Bronchial epithelial cell (primary cell): ENCODE measurements at regions not wholly inside any gene's neighbourhood (a gene's known extent, or its start where the extent isn't known, plus 50 kb on each side); places are given as distances from the start of the nearest gene placed in this dataset.
A peak's percentile ranks its signal among the peaks of the same experiment; 100 is the strongest.

Experiments
- DNase-seq: peaks from one replicate; pipeline ENCODE4 v3.0.0-alpha.2; 2010; ENCODE audit warnings: low read depth
- FAIRE-seq: peaks from 2 replicates; lab custom pipeline; 2011; peaks lifted over from hg19 to GRCh38; lab: Jason Lieb, UNC
- H3K27me3 ChIP-seq: 2 replicates; pipeline ENCODE4 v1.5.1; 2011; ENCODE audit warnings: low read length; ENCODE audit not compliant: control insufficient read depth, insufficient read depth
- H3K36me3 ChIP-seq: 2 replicates; pipeline ENCODE4 v1.5.1; 2011; ENCODE audit warnings: low read length; ENCODE audit not compliant: control insufficient read depth, insufficient read depth
- H3K4me3 ChIP-seq: 2 replicates; pipeline ENCODE4 v1.5.1; 2011; ENCODE audit warnings: mild to moderate bottlenecking, low read depth, low read length, control low read depth
- TF ChIP-seq, protein P1 (sequence below): IDR thresholded peaks from 2 replicates; pipeline ENCODE4 v1.5.1; 2011; ENCODE audit warnings: mild to moderate bottlenecking, moderate library complexity, low read length, control low read depth, inconsistent platforms; ENCODE audit not compliant: insufficient read depth, severe bottlenecking

DNA sequence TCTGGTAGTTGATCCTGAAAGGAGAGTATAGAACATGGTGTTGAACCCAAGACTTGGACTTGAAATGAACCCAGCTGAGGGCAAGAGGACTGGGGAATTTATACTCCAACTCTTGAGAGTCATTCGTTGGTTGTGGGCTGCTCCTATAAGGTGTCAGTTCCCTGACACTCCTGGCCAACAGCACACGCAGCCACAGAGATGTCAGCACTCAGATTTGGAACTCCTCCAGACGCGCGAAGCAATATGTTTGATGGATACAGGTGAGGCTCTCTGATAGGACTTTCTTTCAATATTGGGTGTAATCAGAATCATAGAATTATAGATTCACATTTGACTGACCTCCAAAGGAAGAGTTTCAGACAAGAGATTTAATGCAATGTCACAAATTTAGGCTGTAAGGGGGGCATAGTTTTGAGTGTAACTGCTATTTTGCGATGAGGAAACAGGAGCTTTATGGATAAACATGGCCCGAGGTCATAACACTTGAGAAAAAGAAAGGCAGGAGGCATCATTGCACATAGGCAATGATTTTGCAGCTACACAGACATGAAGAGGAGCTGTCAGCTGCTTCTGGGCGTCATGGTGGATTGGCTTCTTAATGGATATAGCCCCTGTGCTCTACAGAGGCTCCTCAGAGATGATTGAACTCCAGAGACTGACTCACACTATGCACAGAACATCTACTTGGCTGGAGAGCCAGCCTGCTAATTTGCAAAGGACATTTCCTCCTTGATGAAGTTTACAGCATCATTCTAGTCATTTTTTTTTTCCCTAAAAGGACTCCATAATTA is 569.2 kb upstream of the RGMA start:
- H3K4me3 ChIP-seq = no peak overlapping the region
- FAIRE-seq (peak; percentile 43), DNase-seq (no peak)
- no peaks in the 10 kb centered on the region for H3K36me3 ChIP-seq
- TF ChIP-seq, protein P1, sequence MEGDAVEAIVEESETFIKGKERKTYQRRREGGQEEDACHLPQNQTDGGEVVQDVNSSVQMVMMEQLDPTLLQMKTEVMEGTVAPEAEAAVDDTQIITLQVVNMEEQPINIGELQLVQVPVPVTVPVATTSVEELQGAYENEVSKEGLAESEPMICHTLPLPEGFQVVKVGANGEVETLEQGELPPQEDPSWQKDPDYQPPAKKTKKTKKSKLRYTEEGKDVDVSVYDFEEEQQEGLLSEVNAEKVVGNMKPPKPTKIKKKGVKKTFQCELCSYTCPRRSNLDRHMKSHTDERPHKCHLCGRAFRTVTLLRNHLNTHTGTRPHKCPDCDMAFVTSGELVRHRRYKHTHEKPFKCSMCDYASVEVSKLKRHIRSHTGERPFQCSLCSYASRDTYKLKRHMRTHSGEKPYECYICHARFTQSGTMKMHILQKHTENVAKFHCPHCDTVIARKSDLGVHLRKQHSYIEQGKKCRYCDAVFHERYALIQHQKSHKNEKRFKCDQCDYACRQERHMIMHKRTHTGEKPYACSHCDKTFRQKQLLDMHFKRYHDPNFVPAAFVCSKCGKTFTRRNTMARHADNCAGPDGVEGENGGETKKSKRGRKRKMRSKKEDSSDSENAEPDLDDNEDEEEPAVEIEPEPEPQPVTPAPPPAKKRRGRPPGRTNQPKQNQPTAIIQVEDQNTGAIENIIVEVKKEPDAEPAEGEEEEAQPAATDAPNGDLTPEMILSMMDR = no peak
- no peaks in the 10 kb centered on the region for H3K27me3 ChIP-seq

DNA sequence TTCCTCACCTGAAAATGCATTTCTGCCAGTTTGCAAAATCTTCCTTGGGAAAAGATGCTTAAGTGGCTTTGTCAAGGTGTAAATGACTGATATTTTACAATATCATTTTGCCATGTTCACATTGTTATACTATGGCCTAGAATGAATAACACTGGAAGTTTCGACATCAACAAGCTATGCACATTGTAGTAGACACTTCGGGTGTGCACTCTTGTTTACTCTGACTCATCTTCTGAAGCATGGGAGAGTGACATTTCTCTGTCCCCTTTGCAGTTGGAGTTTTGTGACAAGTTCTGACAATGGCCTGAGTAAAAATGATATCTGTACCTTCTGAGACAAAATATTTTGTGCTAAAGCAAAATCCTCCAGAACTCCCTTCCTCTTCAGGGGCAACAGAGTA is 567.0 kb upstream of the RGMA start:
- Histone ChIP-seq H3K36me3 (no peaks in the 10 kb centered on the region), H3K27me3 (no peaks in the 10 kb centered on the region), H3K4me3 (no peak overlapping the region)
- DNase-seq (peak; percentile 74), FAIRE-seq (no peak)
- TF ChIP-seq, protein P1 = no peak

DNA sequence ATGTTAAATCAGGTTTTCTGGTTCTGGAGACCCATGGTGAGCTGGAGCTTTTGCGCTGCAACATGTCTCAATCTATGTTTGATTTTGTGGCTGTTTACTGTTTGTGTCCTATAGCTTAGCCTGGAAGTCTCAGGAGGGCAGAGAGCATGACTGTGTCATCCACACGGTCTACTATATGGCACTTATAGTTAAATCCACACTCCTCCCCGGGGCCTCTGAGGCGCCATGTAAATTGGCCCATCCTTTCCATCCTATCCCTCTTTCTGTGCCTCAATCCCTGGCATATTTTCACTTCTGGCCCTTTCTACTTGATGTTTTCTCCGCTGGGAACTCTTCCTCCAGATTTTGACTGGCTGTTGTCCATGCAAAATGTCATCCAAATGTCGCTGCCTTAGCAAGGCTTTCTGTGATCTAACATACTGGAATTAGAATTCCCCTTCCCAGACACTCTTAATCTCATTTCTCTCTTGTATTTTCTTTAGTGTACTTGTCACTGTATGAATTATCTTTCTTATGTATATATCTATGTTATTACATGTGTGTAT is 560.8 kb upstream of the RGMA start:
- TF ChIP-seq, protein P1 = no peak

DNA sequence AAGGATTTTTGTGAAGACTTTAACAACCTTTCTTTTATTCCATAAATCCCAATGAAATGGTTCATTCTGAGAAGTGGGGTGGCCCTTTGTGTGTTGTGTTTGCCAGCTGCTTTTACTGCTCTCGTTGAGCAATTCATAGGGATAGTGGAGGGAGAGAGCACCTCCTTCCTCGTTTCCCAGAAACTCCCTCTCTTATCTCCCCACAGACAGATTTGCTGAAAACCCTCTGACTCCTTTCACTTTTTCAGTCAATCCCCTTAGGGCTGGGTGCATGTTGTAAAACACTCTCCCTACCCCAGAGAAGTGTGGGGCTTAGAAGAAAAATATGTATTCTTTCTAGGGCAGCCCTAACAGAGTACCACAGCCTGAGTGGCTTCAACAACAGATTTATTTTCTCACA is 557.2 kb upstream of the RGMA start:
- TF ChIP-seq, protein P1 = no peak
- no peaks in the 10 kb centered on the region for H3K27me3 ChIP-seq
- FAIRE-seq = no peak

More for the DNA sequence above, 560.8 kb upstream of the RGMA start:
- no peak overlapping the region for H3K4me3 ChIP-seq
- no peaks in the 10 kb centered on the region for H3K27me3 ChIP-seq
- no peaks in the 10 kb centered on the region for H3K36me3 ChIP-seq
- DNase-seq (no peak), FAIRE-seq (no peak)

DNA sequence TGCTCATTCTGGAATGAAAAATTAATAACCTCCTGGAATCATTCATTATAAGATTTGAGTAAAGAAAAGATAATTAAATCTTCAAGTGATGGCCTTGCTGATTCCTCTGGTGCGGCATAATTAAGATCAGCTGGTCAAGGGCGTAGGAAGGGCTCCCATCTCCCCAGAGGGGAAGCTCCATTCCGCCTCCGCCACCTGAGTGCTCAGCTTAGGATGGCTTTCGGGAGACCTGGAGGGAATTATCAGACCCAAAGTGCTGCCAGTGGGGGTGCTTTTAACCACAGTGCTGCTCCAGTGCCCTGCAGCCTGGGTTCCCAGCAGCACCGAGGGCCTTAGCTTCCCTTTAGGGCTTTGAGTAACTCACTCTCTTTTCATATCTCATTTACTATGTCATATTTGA is 556.6 kb upstream of the RGMA start:
- FAIRE-seq = no peak
- H3K27me3 ChIP-seq = no peaks in the 10 kb centered on the region
- H3K36me3 ChIP-seq = no peaks in the 10 kb centered on the region
- TF ChIP-seq, protein P1 = no peak
- no peak for DNase-seq
- H3K4me3 ChIP-seq = no peak overlapping the region

More for the DNA sequence above, 557.2 kb upstream of the RGMA start:
- Histone ChIP-seq H3K4me3 (no peak overlapping the region), H3K36me3 (no peaks in the 10 kb centered on the region)
- DNase-seq = no peak
